Liver (tissue), 3 donors: ENCODE measurements at regions not wholly inside any gene's neighbourhood (a gene's known extent, or its start where the extent isn't known, plus 50 kb on each side); places are given as distances from the start of the nearest gene placed in this dataset.

ENCODE experiments used
- EGR1 ChIP-seq, 2 donors: IDR thresholded peaks; 2 replicates each; pipeline ENCODE4 v1.6.1; 2016 to 2018; ENCODE audit warnings: antibody characterized with exemption in 2 of 2, low read depth in 2 of 2
- FOXA1 ChIP-seq: IDR thresholded peaks from 2 replicates; pipeline ENCODE4 v1.6.1; 2016; ENCODE audit warnings: antibody characterized with exemption
- GABPA ChIP-seq, 2 donors: IDR thresholded peaks in 1 of 2; conservative IDR thresholded peaks in 1 of 2; 2 replicates each; pipeline ENCODE4 v1.6.1; 2016; ENCODE audit warnings: antibody characterized with exemption in 2 of 2, mild to moderate bottlenecking in 1 of 2, moderate library complexity in 1 of 2
- HNF4A ChIP-seq, 2 donors: conservative IDR thresholded peaks; 2 replicates each; pipeline ENCODE4 v1.6.1; 2016; ENCODE audit warnings: antibody characterized with exemption in 2 of 2, mild to moderate bottlenecking in 2 of 2
- JUND ChIP-seq, 2 donors: IDR thresholded peaks; 2 replicates each; pipeline ENCODE4 v1.6.1; 2016; ENCODE audit warnings: antibody characterized with exemption in 2 of 2
- RAD21 ChIP-seq, 2 donors: IDR thresholded peaks; 2 replicates each; pipeline ENCODE4 v1.6.1; 2016; ENCODE audit warnings: antibody characterized with exemption in 2 of 2, mild to moderate bottlenecking in 2 of 2
- REST ChIP-seq: IDR thresholded peaks from 2 replicates; pipeline ENCODE4 v1.6.1; 2016; ENCODE audit warnings: antibody characterized with exemption, mild to moderate bottlenecking
- SP1 ChIP-seq: IDR thresholded peaks from 2 replicates; pipeline ENCODE4 v1.6.1; 2018; ENCODE audit warnings: antibody characterized with exemption, mild to moderate bottlenecking
- TAF1 ChIP-seq: conservative IDR thresholded peaks from 2 replicates; pipeline ENCODE4 v1.6.1; 2016; ENCODE audit warnings: antibody characterized with exemption, mild to moderate bottlenecking
- YY1 ChIP-seq: IDR thresholded peaks from 2 replicates; pipeline ENCODE4 v1.6.1; 2016; ENCODE audit warnings: antibody characterized with exemption, mild to moderate bottlenecking
- TF ChIP-seq, protein P1 (sequence below): fragments of 150-350 bp; IDR thresholded peaks from 2 replicates; pipeline ENCODE4 v1.5.1; 2017; ENCODE audit warnings: improper control_type of control experiment, low read depth, low read length; ENCODE audit not compliant: missing input control
- TF ChIP-seq, protein P2 (sequence below): IDR thresholded peaks from 2 replicates; pipeline ENCODE4 v1.6.1; 2016; ENCODE audit warnings: antibody characterized with exemption
- TF ChIP-seq, protein P3 (sequence below): IDR thresholded peaks from 2 replicates; pipeline ENCODE4 v1.6.1; 2016; ENCODE audit warnings: antibody characterized with exemption
- donor health status: healthy.
- donor health status: healthy.

GRCh38 chr2:56086336-56086735 is 97.5 kb upstream of the CCDC85A start:
- TF ChIP-seq TAF1, result no peak
- no peak for TF ChIP-seq EGR1 (IDR thresholded peaks at IDR 0.05; ENCODE audit: low read depth in 2 of 2)
- TF ChIP-seq, protein P1, sequence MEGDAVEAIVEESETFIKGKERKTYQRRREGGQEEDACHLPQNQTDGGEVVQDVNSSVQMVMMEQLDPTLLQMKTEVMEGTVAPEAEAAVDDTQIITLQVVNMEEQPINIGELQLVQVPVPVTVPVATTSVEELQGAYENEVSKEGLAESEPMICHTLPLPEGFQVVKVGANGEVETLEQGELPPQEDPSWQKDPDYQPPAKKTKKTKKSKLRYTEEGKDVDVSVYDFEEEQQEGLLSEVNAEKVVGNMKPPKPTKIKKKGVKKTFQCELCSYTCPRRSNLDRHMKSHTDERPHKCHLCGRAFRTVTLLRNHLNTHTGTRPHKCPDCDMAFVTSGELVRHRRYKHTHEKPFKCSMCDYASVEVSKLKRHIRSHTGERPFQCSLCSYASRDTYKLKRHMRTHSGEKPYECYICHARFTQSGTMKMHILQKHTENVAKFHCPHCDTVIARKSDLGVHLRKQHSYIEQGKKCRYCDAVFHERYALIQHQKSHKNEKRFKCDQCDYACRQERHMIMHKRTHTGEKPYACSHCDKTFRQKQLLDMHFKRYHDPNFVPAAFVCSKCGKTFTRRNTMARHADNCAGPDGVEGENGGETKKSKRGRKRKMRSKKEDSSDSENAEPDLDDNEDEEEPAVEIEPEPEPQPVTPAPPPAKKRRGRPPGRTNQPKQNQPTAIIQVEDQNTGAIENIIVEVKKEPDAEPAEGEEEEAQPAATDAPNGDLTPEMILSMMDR, result no peak
- no peak for TF ChIP-seq REST
- TF ChIP-seq, protein P2, sequence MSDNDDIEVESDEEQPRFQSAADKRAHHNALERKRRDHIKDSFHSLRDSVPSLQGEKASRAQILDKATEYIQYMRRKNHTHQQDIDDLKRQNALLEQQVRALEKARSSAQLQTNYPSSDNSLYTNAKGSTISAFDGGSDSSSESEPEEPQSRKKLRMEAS, result no peak
- TF ChIP-seq JUND (IDR thresholded peaks at IDR 0.05), result no peak
- no peak for TF ChIP-seq GABPA (IDR thresholded peaks at IDR 0.05 in 1 of 2, conservative IDR thresholded peaks at IDR 0.05 in 1 of 2)
- TF ChIP-seq RAD21 (IDR thresholded peaks at IDR 0.05), result no peak
- no peak for TF ChIP-seq HNF4A (conservative IDR thresholded peaks at IDR 0.05)
- TF ChIP-seq, protein P3, sequence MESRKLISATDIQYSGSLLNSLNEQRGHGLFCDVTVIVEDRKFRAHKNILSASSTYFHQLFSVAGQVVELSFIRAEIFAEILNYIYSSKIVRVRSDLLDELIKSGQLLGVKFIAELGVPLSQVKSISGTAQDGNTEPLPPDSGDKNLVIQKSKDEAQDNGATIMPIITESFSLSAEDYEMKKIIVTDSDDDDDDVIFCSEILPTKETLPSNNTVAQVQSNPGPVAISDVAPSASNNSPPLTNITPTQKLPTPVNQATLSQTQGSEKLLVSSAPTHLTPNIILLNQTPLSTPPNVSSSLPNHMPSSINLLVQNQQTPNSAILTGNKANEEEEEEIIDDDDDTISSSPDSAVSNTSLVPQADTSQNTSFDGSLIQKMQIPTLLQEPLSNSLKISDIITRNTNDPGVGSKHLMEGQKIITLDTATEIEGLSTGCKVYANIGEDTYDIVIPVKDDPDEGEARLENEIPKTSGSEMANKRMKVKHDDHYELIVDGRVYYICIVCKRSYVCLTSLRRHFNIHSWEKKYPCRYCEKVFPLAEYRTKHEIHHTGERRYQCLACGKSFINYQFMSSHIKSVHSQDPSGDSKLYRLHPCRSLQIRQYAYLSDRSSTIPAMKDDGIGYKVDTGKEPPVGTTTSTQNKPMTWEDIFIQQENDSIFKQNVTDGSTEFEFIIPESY, result no peak
- no peak for TF ChIP-seq FOXA1
- no peak for TF ChIP-seq SP1
- TF ChIP-seq YY1, result no peak
